ENCODE measurements at regions not wholly inside any gene's neighbourhood (a gene's known extent, or its start where the extent isn't known, plus 50 kb on each side); places are given as distances from the start of the nearest gene placed in this dataset.

GRCh38 chr11:122176651-122177050 lies 60.6 kb upstream of the BLID start:
- TF ChIP-seq CTCF (IDR thresholded peaks at IDR 0.05; ENCODE audit: low read length) = no peak
- TF ChIP-seq EZH2phosphoT487 (IDR thresholded peaks at IDR 0.05; ENCODE audit: low read length) = no peak
